ENCODE measurements at regions not wholly inside any gene's neighbourhood (a gene's known extent, or its start where the extent isn't known, plus 50 kb on each side); places are given as distances from the start of the nearest gene placed in this dataset.

DNA sequence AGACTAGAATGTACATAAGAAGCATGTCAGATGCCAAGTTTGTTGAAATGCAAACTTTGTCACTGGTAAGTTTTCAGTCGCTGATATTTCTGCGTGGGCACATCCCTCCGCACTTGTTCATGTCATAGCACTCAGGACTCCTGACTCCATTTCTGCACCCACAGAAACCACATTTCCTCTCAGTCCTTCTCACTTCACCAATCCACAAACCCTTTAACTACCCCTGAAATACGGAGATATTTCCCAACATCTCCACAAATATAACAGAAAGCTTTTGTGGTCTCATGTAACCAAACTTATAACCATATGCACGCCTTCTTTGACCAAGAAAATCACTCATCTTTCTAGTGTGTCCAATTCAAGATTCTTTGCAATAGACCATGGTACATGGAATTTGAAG, 276.9 kb upstream of the ERBB4 start:
- Mint-ChIP-seq H3K27ac (no peak overlapping the region), H3K27me3 (ENCODE audit: low read depth, poor library complexity) (no peaks in the 10 kb centered on the region), H3K36me3 (ENCODE audit: low read depth) (no peaks in the 10 kb centered on the region), H3K9me3 (no peaks in the 10 kb centered on the region), H3K4me1 (no peaks in the 10 kb centered on the region), H3K4me3 (no peak overlapping the region)
- no peak for DNase-seq
- TF ChIP-seq, protein P1, sequence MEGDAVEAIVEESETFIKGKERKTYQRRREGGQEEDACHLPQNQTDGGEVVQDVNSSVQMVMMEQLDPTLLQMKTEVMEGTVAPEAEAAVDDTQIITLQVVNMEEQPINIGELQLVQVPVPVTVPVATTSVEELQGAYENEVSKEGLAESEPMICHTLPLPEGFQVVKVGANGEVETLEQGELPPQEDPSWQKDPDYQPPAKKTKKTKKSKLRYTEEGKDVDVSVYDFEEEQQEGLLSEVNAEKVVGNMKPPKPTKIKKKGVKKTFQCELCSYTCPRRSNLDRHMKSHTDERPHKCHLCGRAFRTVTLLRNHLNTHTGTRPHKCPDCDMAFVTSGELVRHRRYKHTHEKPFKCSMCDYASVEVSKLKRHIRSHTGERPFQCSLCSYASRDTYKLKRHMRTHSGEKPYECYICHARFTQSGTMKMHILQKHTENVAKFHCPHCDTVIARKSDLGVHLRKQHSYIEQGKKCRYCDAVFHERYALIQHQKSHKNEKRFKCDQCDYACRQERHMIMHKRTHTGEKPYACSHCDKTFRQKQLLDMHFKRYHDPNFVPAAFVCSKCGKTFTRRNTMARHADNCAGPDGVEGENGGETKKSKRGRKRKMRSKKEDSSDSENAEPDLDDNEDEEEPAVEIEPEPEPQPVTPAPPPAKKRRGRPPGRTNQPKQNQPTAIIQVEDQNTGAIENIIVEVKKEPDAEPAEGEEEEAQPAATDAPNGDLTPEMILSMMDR (IDR thresholded peaks at IDR 0.05): no peak

DNA sequence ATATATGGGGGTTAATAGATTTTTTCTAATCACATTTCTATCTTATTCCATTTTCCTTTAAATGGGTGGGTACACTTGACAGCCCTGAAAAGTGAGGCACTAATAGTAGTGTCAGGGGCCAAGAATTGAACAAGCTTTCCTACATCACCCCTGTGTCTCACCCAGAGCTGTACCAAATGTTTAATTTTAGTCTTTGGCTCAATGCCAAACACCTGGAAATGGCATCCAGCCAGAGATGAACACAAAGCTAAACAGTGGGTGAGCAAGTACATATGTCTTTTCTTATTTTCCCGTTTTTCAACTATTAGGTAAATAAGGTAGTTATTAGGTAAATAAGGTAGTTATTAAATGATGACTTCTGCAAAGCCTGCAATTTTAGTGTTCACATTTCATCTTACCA, 276.3 kb upstream of the ERBB4 start:
- TF ChIP-seq, protein P1 (IDR thresholded peaks at IDR 0.05): no peak
- DNase-seq: no peak
- Mint-ChIP-seq H3K27ac (no peak overlapping the region), H3K27me3 (ENCODE audit: low read depth, poor library complexity) (no peaks in the 10 kb centered on the region), H3K9me3 (no peaks in the 10 kb centered on the region), H3K36me3 (ENCODE audit: low read depth) (no peaks in the 10 kb centered on the region), H3K4me1 (no peaks in the 10 kb centered on the region), H3K4me3 (no peak overlapping the region)

DNA sequence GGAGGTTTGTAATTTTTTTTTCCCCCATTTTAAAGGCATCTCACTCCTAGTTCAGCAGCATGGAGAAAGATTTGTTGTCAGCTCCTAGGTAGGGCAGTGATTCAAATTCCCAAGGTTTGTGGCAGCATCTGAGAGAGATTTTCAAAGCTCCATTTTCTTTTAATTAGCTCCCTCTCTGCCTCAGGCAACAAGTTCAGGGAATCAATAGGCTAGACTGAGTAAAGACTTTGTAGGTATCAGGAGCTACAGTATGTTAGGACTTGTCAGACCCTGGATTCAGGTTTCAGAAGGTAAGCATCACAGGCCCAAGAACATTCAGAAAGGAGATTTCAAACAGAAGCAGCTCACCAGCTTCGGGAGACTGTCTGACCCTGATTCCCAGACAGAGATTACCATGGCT, 273.3 kb upstream of the ERBB4 start:
- no peaks in the 10 kb centered on the region for H3K4me1 Mint-ChIP-seq
- no peak overlapping the region for H3K4me3 Mint-ChIP-seq
- DNase-seq: no peak
- peak overlapping the region; percentile 59 for H3K27ac Mint-ChIP-seq
- TF ChIP-seq, protein P1 (IDR thresholded peaks at IDR 0.05): no peak
- H3K36me3 Mint-ChIP-seq (ENCODE audit: low read depth): no peaks in the 10 kb centered on the region
- no peaks in the 10 kb centered on the region for H3K27me3 Mint-ChIP-seq (ENCODE audit: low read depth, poor library complexity)
- H3K9me3 Mint-ChIP-seq: no peaks in the 10 kb centered on the region

DNA sequence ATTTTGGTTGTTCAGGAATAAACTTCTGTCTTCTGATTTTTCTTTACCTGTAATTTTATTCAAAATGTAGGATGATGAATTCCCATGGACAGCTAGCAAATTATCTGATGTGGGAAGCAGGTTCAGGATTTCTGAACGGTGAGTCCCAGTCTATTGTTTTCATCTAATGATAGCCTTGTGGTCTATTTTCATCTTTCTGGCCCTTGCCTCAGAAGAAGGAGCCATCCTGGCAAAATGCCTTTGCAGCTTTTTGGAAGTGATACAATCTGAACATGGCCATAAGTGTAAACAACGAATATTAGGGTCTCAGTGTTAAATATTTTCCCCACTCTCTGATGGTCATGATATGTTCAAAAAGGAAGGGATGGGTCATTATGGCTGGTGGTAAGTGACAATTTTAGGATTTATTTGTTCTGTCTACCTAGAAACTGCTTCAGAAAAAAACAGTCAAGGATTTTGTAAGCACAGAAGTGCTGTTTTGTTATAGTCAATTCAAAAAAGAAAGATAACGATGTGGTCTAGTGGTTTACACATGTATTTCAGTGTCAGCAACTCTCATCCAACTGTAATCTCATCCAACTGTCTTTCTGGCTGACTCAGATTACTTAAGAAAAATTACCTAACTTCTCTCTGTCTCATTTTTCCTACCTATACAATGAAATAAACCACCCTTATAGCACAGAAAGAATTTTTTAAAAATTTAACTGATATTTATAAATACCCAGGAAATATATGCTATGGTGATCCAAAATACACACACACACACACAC, 272.6 kb upstream of the ERBB4 start:
- H3K36me3 Mint-ChIP-seq (ENCODE audit: low read depth): no peaks in the 10 kb centered on the region
- no peak overlapping the region for H3K4me3 Mint-ChIP-seq
- TF ChIP-seq, protein P1 (IDR thresholded peaks at IDR 0.05): no peak
- DNase-seq: no peak
- H3K27ac Mint-ChIP-seq: no peak overlapping the region
- no peaks in the 10 kb centered on the region for H3K9me3 Mint-ChIP-seq
- no peaks in the 10 kb centered on the region for H3K27me3 Mint-ChIP-seq (ENCODE audit: low read depth, poor library complexity)
- H3K4me1 Mint-ChIP-seq: no peaks in the 10 kb centered on the region

DNA sequence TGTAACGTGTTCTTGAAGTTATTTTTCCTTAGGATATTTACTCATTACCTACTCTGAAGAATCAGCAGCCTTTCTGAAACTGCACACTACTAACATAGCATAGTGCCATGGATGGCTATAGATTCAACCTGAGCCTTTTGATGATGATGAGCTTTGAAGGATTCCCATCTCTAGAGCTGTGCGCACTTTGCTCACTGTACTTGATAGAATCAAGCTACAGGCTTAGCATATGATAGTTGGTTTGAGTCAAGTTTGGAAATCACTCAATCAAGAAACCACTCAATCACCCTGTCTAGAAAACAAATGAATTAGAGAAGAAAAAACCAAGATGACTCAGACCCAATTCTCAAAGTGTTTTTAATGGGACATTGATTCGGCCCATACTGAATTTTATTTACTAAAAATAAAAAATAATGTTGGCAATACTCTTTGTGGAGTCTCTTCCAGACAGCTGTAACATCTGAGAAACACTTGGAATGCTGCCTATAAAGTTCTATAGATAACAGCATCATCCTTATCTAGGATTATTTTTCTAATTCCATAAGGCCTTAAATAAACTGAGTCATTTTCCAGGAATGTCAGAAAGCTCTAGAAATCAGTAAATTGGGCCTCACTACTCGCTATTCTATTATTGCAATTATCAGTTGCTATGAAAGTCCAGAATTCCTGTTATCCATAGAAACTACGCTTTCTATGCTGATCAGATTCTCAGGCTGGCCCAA, 259.0 kb upstream of the ERBB4 start:
- Mint-ChIP-seq H3K4me3 (no peak overlapping the region), H3K4me1 (no peaks in the 10 kb centered on the region), H3K27me3 (ENCODE audit: low read depth, poor library complexity) (no peaks in the 10 kb centered on the region), H3K9me3 (no peaks in the 10 kb centered on the region), H3K27ac (no peak overlapping the region), H3K36me3 (ENCODE audit: low read depth) (no peaks in the 10 kb centered on the region)
- DNase-seq: no peak
- TF ChIP-seq, protein P1 (IDR thresholded peaks at IDR 0.05): no peak

All from nephron progenitor cell (in vitro differentiated cells).